ENCODE measurements at regions not wholly inside any gene's neighbourhood (a gene's known extent, or its start where the extent isn't known, plus 50 kb on each side); places are given as distances from the start of the nearest gene placed in this dataset.

GRCh38 chr5:110221036-110221435 lies 505.4 kb downstream of the TMEM232 start:
- H3K56ac ChIP-seq (ENCODE audit: extremely low read depth, insufficient read depth, low read length): no peak overlapping the region
- POLR2A ChIA-PET (ENCODE audit: unreplicated experiment): no interaction called here
- H3K9me1 ChIP-seq (ENCODE audit: insufficient read depth, low read length): no peaks in the 10 kb centered on the region
- no peak for ATAC-seq (ENCODE audit: low read depth)
- no peak overlapping the region for H3K14ac ChIP-seq (replicated peaks; ENCODE audit: low read depth, low read length)
- H3K79me1 ChIP-seq (ENCODE audit: low read depth in 1 of 2, low read length in 2 of 2): no peaks in the 10 kb centered on the region
- no peak overlapping the region for H4K5ac ChIP-seq (ENCODE audit: low read depth, low read length)
- no peak overlapping the region for H2AK5ac ChIP-seq (ENCODE audit: low read depth, low read length)
- no peak overlapping the region for H2BK15ac ChIP-seq (ENCODE audit: low read depth, low read length)
- no peak for TF ChIP-seq POLR2A (IDR thresholded peaks at IDR 0.05; ENCODE audit: low read depth, low read length)
- no peak for TF ChIP-seq RFX5 (IDR thresholded peaks at IDR 0.05; ENCODE audit: low read depth, low read length)
- TF ChIP-seq, protein P1, sequence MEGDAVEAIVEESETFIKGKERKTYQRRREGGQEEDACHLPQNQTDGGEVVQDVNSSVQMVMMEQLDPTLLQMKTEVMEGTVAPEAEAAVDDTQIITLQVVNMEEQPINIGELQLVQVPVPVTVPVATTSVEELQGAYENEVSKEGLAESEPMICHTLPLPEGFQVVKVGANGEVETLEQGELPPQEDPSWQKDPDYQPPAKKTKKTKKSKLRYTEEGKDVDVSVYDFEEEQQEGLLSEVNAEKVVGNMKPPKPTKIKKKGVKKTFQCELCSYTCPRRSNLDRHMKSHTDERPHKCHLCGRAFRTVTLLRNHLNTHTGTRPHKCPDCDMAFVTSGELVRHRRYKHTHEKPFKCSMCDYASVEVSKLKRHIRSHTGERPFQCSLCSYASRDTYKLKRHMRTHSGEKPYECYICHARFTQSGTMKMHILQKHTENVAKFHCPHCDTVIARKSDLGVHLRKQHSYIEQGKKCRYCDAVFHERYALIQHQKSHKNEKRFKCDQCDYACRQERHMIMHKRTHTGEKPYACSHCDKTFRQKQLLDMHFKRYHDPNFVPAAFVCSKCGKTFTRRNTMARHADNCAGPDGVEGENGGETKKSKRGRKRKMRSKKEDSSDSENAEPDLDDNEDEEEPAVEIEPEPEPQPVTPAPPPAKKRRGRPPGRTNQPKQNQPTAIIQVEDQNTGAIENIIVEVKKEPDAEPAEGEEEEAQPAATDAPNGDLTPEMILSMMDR (conservative IDR thresholded peaks at IDR 0.05; ENCODE audit: low read depth, low read length): no peak
- TF ChIP-seq NFE2L2 (IDR thresholded peaks at IDR 0.05; ENCODE audit: low read depth, low read length): no peak
- TF ChIP-seq RAD21 (IDR thresholded peaks at IDR 0.05; ENCODE audit: low read length): no peak
- TF ChIP-seq MAZ (IDR thresholded peaks at IDR 0.05; ENCODE audit: borderline replicate concordance, low read depth, low read length): no peak
- TF ChIP-seq FOS (IDR thresholded peaks at IDR 0.05; ENCODE audit: low read depth, low read length): no peak
- no peak for TF ChIP-seq MXI1 (IDR thresholded peaks at IDR 0.05; ENCODE audit: borderline replicate concordance, low read depth, low read length)
- no peak for TF ChIP-seq RCOR1 (IDR thresholded peaks at IDR 0.05; ENCODE audit: insufficient replicate concordance, low read length)
- no peak for TF ChIP-seq BHLHE40 (IDR thresholded peaks at IDR 0.05; ENCODE audit: low read depth, low read length)
- no peak for TF ChIP-seq MAFK (IDR thresholded peaks at IDR 0.05; ENCODE audit: low read depth, low read length)
- TF ChIP-seq CHD1 (IDR thresholded peaks at IDR 0.05; ENCODE audit: low read depth, low read length): no peak
- no peak for TF ChIP-seq USF2 (IDR thresholded peaks at IDR 0.05; ENCODE audit: low read depth, low read length)
- TF ChIP-seq SMC3 (IDR thresholded peaks at IDR 0.05; ENCODE audit: low read depth, low read length): no peak
- TF ChIP-seq, protein P2, sequence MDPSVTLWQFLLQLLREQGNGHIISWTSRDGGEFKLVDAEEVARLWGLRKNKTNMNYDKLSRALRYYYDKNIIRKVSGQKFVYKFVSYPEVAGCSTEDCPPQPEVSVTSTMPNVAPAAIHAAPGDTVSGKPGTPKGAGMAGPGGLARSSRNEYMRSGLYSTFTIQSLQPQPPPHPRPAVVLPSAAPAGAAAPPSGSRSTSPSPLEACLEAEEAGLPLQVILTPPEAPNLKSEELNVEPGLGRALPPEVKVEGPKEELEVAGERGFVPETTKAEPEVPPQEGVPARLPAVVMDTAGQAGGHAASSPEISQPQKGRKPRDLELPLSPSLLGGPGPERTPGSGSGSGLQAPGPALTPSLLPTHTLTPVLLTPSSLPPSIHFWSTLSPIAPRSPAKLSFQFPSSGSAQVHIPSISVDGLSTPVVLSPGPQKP (IDR thresholded peaks at IDR 0.05; ENCODE audit: borderline replicate concordance, low read depth, low read length): no peak
- no peak for TF ChIP-seq CEBPB (IDR thresholded peaks at IDR 0.05; ENCODE audit: low read depth, low read length)
- no peak overlapping the region for H4K8ac ChIP-seq (ENCODE audit: low read depth in 2 of 2, low read length in 2 of 2)
- no peaks in the 10 kb centered on the region for H3K4me1 ChIP-seq (ENCODE audit: control insufficient read depth, insufficient read depth, low read length)
- no peaks in the 10 kb centered on the region for H4K20me1 ChIP-seq (ENCODE audit: insufficient read depth, low read length)
- H3K23ac ChIP-seq (ENCODE audit: low read depth, low read length): no peak overlapping the region
- in situ Hi-C loops (cut with MboI; ENCODE audit: low sequenced_read_pairs): no loop called here
- dilution Hi-C loops (cut with HindIII; ENCODE audit: low sequenced_read_pairs, unreplicated experiment): no loop called here
- H3K4me2 ChIP-seq (ENCODE audit: low read depth, low read length): no peak overlapping the region
- no peak overlapping the region for H4K91ac ChIP-seq (ENCODE audit: insufficient read depth, low read depth, low read length)
- no peak overlapping the region for H3K9ac ChIP-seq (ENCODE audit: low read depth, low read length)
- H2BK5ac ChIP-seq (ENCODE audit: low read depth, low read length, poor library complexity, severe bottlenecking): no peak overlapping the region
- BruUV-seq (replicated peaks): no TSS peak
- intact Hi-C loops (cut with micrococcal nuclease): no loop called here
- no peak overlapping the region for H3K27ac ChIP-seq (ENCODE audit: insufficient read depth, low read length)
- CTCF ChIA-PET: no interaction called here
- no peak for DNase-seq
- H2AK9ac ChIP-seq (replicated peaks; ENCODE audit: low read depth, low read length, poor library complexity): no peak overlapping the region
- no peak overlapping the region for H2AFZ ChIP-seq (replicated peaks; ENCODE audit: low read length, poor library complexity)
- H2BK20ac ChIP-seq (ENCODE audit: low read depth, low read length): no peak overlapping the region
- peaks cover 29% of the 10 kb centered on the region for H3K9me3 ChIP-seq (ENCODE audit: control insufficient read depth, insufficient read depth, low read length)
- H3K27me3 ChIP-seq (ENCODE audit: control insufficient read depth, insufficient read depth, low read length): no peaks in the 10 kb centered on the region
- H3K36me3 ChIP-seq (ENCODE audit: control insufficient read depth, insufficient read depth, low read length): no peaks in the 10 kb centered on the region
- no CpG with 5 or more reads among the region's 2 CpGs for WGBS, 2 experiments (ENCODE audit: extremely low coverage in 2 of 2, insufficient read length in 1 of 2)
- no peak overlapping the region for H3K4me3 ChIP-seq (ENCODE audit: insufficient read depth, low read depth, low read length)
- H3K4ac ChIP-seq (ENCODE audit: low read depth, low read length): no peak overlapping the region
- H2BK120ac ChIP-seq (ENCODE audit: low read depth, low read length): no peak overlapping the region
- no peak overlapping the region for H3K18ac ChIP-seq (ENCODE audit: low read depth, low read length)

Measured in IMR-90 (cell line).